HT-29 (cell line): ENCODE measurements at regions not wholly inside any gene's neighbourhood (a gene's known extent, or its start where the extent isn't known, plus 50 kb on each side); places are given as distances from the start of the nearest gene placed in this dataset.
"Not testable (repeated sequence)": the region's sequence is repeated elsewhere in the genome, so short reads cannot be mapped to it uniquely, and the experiment has no call there.

ENCODE experiments used
- DNase-seq: peaks from one replicate; pipeline ENCODE4 v3.0.0-alpha.2; 2015; ENCODE audit warnings: low spot score

- DNase-seq: no peak
Observed at GRCh38 chr11:80967649-80968048, 1526.8 kb upstream of the TENM4 start.

GRCh38 chr11:80960381-80961029 lies 1519.7 kb upstream of the TENM4 start:
- no peak for DNase-seq

DNA sequence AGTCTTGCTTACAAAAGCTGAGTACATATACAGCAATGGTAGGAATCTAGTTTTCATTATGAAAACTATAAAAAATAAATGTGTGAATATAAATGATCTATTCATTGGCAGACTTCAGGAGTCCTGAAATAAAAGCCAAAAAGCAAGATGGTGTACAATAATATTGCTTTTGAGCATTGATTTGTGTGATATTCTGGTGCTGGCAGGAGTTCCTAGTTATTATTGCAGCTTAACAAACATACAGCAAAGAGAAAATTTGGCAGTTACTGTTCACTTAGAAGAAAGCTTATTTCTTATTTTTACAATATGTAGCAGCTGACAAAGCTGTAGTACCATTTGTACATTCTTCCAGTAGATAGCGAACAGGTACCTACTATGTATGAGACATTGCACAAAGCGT lies 1518.9 kb upstream of the TENM4 start:
- DNase-seq: no peak

DNA sequence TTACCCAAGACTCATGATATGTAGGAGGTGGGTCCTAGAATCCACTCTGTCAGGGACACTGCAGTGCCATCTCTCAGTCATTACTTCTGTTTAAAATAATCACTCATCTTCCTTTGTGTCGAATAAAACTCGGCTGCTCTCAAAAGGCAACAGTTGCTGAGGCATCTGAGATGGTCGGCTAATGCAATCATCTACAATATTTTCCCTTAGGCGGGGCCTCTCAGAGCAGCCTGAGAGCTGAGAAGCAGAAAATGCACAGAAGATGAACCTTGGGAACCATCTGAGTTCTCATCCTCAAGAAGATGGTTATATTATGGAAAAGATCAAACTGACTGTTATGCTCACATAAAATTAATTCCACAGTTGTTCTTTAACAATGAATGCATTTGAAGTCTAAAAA lies 1518.2 kb upstream of the TENM4 start:
- no peak for DNase-seq

- DNase-seq: no peak
Observed at GRCh38 chr11:80958361-80958760, 1517.5 kb upstream of the TENM4 start.

DNA sequence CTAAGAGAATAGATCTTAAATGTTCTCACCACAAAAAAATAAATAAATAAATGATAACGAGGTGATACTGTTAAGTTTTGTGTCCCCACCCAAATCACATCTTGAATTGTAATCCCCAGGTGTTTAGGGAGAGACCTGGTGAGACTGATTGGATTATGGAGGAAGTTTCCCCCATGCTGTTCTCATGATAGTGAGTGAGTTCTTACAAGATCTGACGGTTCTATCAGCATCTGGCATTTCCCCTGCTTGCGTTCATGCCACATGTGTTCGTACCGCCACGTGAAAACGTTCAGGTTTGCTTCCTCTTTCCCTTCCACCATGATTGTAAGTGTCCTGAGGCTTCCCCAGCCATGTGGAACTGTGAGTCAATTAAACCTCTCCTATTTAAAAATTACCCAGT lies 1514.8 kb upstream of the TENM4 start:
- no peak for DNase-seq

DNA sequence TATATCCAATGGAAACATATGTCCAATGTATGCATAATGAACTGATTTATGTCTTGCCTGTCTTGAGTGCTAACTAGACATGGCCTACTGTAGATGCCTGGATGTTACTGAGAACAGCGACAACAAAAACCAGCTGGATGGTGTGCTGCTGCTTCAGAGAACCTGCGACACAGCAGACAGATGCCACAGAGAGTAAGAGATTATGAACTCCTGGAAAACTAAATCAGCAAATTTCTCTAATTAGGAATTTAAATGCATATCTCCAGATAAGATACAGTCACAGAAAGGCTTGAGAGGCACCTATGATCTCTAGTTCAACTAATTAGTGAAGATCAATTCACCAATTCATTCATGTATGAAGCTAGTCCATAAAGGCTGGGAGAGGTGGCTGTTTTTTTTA lies 1508.0 kb upstream of the TENM4 start:
- DNase-seq: no peak

DNA sequence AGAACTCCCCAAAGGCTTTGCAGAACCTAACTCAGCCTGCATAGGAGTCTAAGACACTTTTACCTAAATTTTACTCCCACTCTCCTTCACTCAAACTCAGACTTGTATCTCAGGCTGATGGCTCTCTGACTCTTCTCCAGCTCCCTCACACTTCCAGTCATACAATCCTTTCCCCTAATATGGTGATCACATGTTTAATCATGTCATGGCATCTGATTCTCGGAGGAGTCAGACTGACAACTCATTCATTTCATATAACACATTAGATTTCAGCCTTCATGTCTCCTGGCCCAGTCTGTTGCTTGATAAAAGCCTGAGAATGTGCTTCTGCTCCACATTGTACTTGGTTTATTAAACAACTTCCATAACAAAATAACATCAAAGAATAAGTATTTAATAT lies 1503.9 kb upstream of the TENM4 start:
- no peak for DNase-seq

- DNase-seq: no peak
Observed at GRCh38 chr11:80943226-80943625, 1502.4 kb upstream of the TENM4 start.

GRCh38 chr11:80937842-80938241 lies 1497.0 kb upstream of the TENM4 start:
- DNase-seq: no peak

DNA sequence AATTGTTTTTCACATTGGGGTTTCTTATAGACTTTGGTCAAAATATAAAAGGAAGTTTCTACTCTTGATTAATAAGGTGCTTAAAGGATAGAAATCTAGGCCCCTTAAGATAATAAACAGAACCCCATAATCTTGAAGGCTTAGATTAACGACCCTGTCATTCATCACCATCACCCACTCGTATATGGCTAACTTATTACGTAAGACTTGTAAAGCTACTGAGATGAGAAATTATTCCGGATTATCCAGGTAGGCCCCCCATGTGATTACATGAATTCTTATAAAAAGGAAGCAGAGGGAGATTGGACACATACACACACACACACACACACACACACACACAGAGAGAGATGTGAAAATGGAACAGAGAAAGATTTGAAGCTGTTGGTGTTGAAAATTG lies 1489.2 kb upstream of the TENM4 start:
- DNase-seq: no peak

GRCh38 chr11:80929031-80929805 lies 1488.4 kb upstream of the TENM4 start:
- DNase-seq: no peak

DNA sequence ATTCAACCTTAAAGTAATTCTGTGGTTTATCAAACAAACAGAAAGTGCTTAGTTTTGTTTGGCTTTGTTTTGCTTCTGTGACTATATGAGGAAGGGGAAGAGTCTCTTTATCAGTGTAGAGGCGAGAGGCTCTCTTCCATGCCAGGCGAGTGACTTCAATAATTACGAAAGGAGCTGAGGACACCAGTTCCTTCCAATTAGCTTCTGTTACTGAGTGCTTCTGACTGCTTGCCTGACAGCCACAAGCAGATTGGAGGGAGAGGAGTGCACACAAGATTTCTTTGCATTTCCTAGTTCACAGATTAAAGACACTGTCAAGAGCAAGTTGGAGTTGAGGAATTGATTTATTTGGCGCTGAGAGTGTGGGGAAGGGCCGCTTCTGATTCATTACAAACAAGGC lies 1484.5 kb upstream of the TENM4 start:
- DNase-seq: no peak

DNA sequence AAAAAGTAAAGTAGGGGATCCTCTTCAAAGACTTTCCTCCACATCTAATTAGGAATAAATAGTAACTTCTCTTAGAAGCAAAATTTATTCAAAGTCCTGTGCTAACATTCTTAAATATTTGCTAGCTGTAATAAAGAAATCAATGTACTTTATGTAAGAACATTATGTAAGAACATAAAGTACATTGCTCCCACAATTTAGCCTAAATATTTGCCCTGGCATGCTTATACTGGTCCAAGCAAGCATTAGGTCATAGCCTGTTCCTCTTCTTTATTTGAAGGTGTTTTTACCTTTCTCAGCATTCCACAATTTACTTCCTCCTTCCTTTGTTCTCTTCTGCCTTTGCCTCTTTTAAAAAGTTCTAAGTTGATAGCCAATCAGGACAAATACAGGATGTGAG lies 1480.5 kb upstream of the TENM4 start:
- DNase-seq: not testable (repeated sequence)

- no peak for DNase-seq
Observed at GRCh38 chr11:80916173-80916798, 1475.5 kb upstream of the TENM4 start.

DNA sequence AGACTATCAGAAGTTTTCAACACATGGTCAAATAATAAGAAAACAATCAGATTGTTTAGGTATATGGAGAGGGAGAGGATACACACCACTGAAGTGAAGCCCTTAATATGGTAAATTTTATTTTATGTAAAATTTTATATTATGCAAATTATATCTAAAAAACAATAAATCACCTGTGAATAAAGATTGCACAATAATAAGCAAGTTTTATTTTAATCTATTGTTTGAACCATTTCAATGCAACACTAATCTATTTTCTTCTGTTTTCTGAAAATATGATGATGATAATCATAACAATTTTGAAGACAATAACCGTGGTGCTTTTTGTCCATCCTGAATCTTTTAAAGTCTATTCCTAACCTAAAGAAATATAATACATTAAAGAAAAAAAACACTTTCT lies 1473.5 kb upstream of the TENM4 start:
- DNase-seq: no peak

- DNase-seq: no peak
Observed at GRCh38 chr11:80911666-80912065, 1470.8 kb upstream of the TENM4 start.

DNA sequence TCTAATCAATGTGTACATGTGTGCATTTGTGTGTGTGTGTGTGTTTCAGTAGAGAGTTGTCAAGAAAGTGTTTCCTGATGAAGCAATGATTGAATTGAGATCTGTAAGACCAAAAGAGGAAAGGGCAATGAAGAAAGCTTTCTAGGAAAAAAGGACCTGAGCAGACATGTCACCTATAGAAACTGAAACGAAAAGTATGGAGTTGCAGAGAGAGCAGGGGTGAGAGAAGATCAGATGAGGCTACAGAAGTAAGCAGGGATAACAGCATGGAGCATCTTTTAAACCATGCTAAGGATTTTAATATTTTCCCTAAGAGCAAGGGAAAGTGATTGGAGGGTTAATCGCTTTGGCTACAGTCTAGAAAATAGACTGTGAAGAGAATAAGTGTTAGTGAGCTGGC lies 1459.4 kb upstream of the TENM4 start:
- DNase-seq: no peak

DNA sequence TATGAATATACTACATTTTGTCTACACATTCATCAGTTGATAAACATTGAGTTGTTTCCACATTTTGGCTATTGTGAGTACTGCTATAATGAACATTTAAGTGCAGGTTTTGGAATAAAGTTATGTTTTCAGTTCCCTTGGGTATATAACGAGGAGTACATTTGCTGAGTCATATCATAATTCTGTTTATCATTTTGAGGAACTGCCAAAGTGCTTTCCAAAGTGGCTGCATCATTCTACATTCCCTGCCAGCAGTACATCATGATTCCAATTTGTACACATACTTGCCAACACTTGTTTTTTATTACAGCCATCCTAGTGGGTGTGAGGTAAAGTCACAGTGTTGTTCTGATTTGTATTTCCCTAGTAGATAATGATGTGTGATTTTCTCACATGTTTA lies 1458.6 kb upstream of the TENM4 start:
- no peak for DNase-seq

DNA sequence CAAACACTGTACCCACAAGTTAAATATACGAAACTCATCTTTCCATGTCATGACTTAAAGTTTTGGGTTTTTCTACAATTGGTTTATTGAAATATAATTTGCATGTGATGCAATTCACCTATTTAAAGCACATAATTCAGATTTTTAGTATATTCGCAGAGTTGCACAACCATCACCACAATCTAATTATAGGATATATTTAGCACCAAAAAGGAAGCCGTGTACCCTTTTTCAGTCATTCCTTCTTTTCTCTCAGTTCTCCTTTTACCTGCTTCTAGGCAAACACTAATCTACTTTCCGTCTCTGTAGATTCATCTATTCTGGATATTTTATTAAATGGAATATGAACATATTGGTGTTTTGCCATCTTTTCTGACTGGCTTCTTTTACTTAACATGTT lies 1458.1 kb upstream of the TENM4 start:
- no peak for DNase-seq

DNA sequence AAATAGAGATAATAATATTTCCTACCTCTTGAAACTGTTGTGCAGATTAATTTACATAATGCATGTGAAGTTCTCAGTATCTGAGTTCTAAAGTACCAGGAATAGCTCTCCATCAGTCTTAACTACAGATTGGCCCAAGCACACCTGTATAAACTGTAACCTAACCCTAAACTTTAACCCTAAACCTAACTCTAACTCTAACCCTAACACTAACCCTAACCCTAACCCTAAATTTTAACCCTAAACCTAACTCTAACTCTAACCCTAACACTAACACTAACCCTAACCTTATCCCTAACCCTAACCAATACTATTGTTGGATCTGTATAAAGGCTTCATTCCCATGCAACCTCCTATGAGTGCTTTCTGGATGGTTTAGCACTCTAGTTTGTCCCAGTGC lies 1445.9 kb upstream of the TENM4 start:
- DNase-seq: no peak

- DNase-seq: no peak
Observed at GRCh38 chr11:80873310-80873999, 1432.6 kb upstream of the TENM4 start.
